LNCAP (cell line): ENCODE measurements at regions not wholly inside any gene's neighbourhood (a gene's known extent, or its start where the extent isn't known, plus 50 kb on each side); places are given as distances from the start of the nearest gene placed in this dataset.

Experiments used
- CTCF ChIP-seq: fragments of 450-650 bp; IDR thresholded peaks from 2 replicates; pipeline ENCODE4 v1.5.1; 2017; ENCODE audit warnings: mild to moderate bottlenecking

- no peak for TF ChIP-seq CTCF
Measured at GRCh38 chr10:53458007-53458406, 685.4 kb upstream of the MBL2 start.

GRCh38 chr10:53453196-53453595 lies 680.6 kb upstream of the MBL2 start:
- peak; percentile 34; the same call in 1 of the 2 replicates for TF ChIP-seq CTCF

GRCh38 chr10:53447576-53447975 lies 675.0 kb upstream of the MBL2 start:
- TF ChIP-seq CTCF = no peak

GRCh38 chr10:53441843-53442242 lies 669.3 kb upstream of the MBL2 start:
- no peak for TF ChIP-seq CTCF

GRCh38 chr10:53440601-53441000 lies 668.0 kb upstream of the MBL2 start:
- TF ChIP-seq CTCF = no peak

GRCh38 chr10:53434413-53434812 lies 661.8 kb upstream of the MBL2 start:
- no peak for TF ChIP-seq CTCF

- TF ChIP-seq CTCF = no peak
Measured at GRCh38 chr10:53432035-53432434, 659.5 kb upstream of the MBL2 start.

GRCh38 chr10:53430974-53431373 lies 658.4 kb upstream of the MBL2 start:
- no peak for TF ChIP-seq CTCF
